Medulla oblongata (tissue), 1 donor: ENCODE measurements at regions not wholly inside any gene's neighbourhood (a gene's known extent, or its start where the extent isn't known, plus 50 kb on each side); places are given as distances from the start of the nearest gene placed in this dataset.

Experiments used
- DNase-seq: peaks from one replicate; pipeline ENCODE4 v3.0.0-alpha.2; 2015; ENCODE audit errors: extremely low spot score

- no peak for DNase-seq
Measured at GRCh38 chr20:61047515-61047914, 204.5 kb upstream of the CDH4 start.

DNA sequence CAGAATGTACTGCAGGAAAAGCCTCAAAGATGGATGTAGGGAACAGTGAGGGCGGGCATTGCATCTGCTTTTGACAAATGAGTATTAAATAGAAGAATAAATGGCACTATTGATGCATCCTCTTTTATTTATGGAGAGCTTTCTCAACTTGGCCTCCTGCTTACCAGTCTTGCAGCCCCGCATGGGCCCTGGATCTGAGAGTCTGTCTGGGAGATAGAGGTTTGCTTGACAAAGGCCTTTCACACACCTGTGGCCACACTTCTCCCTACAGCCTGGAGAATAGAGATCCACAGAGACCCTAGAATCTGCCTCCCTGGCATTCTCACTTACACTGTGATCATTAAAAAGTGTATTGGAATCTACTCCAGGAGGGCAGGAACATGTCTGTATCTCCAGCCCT lies 203.8 kb upstream of the CDH4 start:
- no peak for DNase-seq

DNA sequence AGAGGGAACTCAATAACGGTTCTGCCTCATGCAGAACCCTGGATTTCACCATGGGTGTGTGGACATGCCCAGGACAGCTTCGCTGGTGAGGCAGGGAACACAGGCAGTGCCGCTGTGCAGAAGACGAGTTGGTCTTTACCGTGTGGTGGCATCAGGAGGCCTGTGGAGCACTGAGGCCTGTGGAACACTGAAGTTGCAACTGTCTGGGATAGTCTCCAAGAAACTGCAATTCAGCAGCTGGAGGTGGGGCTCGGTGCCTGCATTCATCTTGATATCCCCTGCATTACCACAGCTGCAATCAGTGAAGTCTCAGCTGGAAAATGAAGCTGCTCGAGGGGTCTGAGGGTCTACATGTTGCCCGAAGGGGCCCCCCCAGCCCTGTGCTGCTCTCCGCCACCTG lies 202.4 kb upstream of the CDH4 start:
- no peak for DNase-seq

DNA sequence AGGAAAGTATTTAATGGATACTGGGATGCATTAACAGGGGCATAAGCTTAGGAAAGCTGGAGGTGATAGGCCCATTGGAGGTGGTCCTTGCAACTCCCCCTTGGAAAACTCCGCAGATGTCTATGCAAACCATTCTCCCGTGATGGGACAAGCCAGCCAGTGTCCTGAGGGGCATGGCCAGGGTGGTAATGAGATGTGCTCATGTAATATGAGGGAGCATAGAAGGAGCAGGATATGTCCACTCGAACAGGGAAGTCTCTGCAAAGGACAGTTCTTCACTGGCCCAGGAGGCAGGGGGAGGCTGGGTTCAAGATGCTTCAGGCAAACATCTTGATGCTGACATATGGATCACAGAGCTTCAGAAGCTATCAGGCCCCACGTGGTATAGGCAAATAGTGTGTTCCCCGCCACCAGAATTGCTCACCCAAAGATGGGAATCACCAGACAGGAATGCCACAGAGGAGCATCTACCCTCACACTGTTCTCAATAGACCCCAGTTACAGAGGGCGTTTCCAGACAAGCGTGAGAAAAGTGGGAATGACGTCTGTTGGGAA lies 201.6 kb upstream of the CDH4 start:
- no peak for DNase-seq

DNA sequence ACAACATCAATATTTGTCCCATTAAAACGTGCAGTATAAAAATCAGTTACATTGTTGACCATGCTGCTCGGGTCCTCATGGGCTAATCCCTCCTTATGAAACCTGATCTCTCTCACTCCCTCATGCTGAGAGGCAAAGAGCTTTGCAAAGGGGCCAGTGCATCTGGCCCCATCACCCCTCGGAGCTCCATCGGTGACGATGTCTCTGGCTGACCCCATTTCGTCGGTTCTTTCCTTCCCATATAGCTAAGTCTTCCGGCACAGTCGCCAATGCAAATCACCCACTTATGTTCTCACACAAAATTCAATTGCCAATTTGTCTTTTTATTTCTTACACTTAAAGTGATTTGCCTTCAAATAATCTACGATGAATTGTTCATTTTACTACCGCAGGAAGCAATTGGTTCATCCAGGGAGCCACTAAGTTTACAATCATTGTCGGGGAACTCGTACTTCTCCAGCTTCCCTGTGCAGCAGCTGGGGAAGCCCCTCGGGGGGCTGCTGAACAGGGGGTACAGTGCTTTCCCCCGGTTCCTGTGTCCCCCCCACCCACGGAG lies 199.8 kb upstream of the CDH4 start:
- no peak for DNase-seq

DNA sequence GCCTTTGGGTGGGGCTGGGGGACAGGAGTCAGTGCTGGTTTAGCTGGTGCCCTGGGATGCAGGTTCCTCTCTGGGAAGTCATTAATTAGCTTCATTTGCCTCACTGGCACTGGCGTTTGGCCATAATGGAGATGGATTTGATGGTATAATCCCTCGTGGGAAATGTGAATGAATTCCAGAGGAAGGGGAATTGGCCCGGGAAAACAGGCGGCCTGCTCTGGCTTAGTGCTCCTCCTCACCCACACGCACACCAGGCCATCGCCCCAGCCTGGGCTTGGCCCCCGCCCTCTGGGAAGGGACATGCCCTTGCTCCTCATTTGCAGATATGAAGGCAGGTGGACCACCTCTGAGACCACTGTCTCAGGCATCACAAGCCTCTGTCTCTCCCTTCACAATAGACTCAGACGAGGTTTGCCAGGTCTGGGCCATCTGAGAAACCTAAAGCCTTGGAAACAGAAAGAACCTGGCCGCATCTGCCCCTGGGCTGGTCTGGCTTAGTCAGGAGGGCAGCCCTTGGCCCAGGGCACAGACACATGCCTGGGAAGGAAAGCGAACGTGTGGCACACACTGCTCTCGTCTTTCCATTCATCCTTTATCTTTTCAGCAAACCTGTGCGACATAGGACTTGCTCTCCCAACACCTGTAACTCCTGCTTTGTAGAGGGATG lies 199.2 kb upstream of the CDH4 start:
- DNase-seq: no peak

DNA sequence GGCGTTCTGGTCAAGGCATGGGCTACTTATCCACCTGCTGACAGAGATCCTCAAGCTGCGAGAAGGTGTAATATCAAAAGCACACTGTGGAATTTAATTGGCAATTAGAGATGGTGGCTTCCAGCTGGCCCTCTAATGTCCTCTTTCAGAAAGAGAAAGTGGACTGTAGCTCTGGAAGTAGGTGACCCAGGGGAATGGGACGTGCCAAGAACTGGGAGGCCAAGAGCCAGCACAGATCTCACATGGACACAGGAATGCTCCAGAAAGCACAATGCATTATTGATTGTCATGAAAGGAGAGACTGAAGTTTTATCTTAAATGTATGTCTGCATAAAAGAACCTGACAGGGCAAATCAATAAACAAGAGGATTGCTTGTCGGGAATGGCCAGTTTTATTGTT lies 198.6 kb upstream of the CDH4 start:
- DNase-seq: no peak

- no peak for DNase-seq
Measured at GRCh38 chr20:61053889-61054288, 198.2 kb upstream of the CDH4 start.

DNA sequence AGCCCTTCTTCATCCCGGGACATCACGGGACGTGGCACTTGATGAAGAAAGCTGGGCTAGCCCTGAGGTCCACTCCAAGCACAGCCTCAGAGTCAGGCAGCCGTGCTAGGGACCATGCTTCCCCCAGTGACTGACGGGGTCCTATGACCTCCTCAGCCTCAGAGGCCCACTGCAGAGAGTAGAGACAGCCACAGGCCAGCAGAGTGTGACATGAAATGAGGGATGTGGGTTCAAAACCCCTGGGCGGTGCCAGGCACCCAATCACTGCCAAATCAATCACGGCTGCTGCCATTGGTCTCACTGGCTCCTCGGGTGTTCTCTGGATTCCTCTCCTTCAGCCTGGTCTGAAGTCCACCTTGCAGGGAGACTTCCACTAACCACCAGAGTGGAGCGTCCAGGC lies 197.7 kb upstream of the CDH4 start:
- no peak for DNase-seq

DNA sequence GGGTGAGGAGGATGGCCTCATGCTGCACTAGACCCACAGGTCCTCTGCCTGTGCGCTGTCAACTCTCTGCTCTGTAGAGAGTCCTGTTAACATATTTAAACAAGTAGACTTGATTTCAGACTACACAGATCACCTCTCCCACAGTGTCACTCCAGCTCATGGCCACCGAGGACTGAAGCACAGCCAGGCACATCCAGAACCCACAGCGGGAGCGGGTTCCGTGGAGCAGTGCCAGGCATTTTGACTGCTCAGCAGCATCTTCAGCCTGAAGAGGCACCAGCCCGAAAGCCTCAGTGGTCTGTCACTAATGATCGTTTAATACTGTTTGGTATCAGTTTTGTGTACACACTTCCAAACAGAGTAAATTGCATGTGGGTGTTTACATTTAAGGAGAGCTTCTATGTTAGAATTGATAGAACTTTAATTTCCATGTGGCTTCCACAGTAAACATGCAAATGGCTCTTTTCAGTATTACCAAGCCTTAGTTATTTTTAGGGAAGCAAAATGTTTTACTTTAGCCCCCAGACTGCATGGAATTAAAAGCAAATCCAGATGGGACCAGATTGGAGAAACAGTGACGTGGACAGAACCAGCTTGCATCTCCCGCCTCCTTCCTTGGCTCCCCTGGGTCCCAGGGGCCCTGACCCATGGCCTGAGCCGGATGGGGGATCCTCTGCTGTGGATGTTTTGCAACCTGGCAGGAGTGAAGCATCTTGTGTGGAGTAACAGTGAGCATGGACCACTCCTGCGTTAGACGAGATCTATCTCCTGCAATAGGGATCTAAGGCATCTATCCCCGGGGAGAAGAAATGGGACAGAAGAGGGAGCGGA lies 196.7 kb upstream of the CDH4 start:
- DNase-seq: no peak

DNA sequence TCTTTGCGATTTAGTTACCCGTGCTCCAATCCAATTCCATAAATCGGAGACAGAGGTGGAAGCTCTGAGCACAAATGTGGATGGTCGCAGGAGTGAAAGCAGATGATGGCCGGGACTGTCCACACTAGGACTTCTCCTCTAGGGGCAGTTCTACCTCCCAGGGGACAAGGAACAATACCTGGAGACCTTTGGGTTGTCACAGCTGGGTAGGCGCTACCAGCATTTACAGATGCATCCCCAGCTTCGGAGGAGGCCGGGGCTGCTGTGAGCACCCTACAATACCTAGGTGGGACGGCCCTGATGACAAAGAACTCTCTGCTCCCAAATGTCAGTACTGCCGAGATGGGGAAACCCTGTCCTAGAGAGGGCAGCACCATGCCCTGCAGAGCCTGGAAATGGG lies 195.9 kb upstream of the CDH4 start:
- DNase-seq: no peak

DNA sequence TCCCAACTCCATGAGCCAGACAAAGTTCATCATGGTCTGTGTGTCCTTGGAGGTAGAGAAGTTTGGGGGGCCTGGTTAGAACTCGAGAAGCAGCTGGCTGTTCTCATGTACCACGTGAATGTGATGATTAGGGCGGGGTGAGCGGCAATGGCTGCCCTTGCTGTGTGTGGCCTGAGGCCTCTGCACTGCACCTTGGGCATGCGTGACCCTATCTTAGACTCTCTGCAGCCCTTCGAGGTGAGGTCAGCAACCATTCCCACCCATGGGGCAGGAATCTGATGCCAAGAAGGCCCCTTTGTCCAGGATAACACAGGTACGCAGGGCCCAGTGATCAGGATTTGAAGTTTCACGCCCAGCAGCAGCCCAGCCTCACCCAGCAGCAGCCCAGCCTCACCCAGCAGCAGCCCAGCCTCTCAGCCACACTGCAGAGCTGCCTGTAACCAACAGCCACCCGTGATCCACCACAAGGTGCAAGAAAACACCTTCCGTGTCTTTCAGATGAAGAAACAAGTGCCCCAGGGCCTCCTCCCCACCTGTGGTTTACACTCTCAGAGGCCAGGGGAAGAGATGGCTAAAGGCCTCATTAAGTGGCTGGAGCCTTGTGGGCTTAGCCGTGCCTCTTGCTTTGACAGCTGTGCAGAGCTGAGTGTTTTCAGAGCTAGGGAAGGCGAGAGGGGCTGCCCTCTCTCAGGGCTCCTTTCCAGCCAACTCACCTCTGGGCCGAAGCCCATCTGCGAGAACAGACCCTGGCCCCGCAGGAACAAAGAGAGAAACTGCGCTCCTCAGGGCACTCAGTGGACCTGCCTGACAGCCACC lies 195.2 kb upstream of the CDH4 start:
- no peak for DNase-seq

DNA sequence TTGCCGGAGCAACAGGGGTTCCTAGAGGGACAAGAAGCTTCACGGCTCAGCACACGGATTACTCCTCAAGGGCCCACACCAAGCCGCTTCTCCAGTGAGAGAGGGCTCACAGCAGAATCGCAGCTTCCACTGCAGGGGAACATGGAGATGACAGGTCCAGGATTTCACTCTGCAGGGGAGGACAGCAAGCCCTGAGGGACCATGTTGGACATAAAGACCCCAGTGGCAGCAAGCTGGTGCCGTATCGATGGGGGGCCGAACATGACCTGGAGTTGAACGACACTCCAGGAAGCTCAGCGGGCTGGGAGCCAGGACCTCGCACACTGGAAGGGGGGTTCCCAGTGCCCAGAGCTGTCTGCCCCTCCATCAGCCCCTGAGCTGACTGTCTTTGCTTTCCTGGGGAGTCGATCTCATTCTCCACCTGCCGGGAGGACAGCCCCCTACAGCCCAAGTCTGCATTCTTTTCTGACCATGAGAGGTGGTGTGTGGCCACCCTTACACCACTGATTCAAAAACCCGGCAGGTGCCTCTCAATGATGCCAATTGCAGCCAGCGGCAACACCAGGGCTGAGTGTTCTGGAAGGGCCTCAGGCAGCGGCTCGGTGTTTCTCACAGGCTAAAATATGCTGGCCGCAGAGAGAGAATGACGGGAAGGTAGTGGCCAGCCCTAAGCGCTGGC lies 194.5 kb upstream of the CDH4 start:
- DNase-seq: no peak

DNA sequence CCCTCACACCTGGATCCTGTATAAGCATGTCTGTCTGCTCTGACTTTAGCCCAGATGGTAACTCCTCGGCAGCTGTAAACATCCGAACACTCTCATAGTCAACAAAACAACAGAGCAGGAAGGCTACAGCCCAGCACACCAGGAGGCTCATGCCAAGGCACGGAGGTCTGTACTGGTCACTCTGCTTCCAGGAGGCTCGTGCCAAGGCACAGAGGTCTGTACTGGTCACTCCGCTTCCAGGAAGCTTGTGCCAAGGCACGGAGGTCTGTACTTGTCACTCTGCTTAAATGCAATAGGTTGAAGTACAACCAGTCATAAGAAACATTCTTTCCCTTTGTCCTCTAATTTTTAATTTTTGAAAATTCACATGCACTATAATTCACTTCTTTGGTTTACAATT lies 190.1 kb upstream of the CDH4 start:
- DNase-seq: no peak

DNA sequence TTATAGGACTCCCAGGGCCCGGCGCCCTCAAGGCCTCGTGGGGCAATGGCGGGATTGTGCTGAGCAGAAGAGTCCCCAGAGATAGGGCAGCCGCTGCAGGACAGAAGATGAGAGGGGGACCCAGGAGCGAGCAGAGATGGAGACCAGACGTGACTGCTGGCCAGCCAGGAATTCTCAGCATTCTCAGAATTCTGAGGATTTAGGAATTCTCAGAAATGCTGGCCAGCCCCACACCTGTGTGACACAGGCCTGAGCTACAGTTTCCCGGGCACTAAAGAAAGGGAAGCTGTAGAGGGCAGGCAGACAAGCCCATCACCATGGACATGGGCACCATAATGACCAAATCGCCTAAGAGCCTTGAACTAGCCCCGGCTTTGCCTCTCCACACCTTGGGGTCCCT lies 186.2 kb upstream of the CDH4 start:
- no peak for DNase-seq

GRCh38 chr20:61066526-61066925 lies 185.5 kb upstream of the CDH4 start:
- DNase-seq: no peak

GRCh38 chr20:61067221-61067620 lies 184.8 kb upstream of the CDH4 start:
- no peak for DNase-seq

GRCh38 chr20:61072398-61072797 lies 179.7 kb upstream of the CDH4 start:
- no peak for DNase-seq

- DNase-seq: no peak
Measured at GRCh38 chr20:61073376-61073775, 178.7 kb upstream of the CDH4 start.

GRCh38 chr20:61082720-61083119 lies 169.3 kb upstream of the CDH4 start:
- no peak for DNase-seq

DNA sequence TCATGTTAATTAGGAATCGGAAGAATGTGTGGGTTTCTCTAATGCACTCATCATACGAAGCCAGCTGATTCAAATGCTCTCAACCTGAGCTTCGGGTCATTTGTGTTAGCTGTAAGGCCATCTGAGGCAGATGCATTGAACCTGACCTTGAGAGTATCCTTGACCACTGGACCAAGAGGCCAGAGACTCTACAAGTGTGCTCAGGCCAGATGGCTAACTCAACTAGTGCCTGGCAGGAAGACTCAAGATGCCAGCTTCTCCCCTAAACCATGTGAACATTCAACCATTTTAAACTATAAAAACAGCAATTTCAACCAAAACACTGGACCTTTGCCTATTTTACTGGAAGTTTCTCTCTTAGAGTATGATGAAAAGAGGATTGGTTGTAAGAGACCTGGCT lies 168.6 kb upstream of the CDH4 start:
- no peak for DNase-seq

- DNase-seq: no peak
Measured at GRCh38 chr20:61086031-61086430, 166.0 kb upstream of the CDH4 start.
